ENCODE measurements at regions not wholly inside any gene's neighbourhood (a gene's known extent, or its start where the extent isn't known, plus 50 kb on each side); places are given as distances from the start of the nearest gene placed in this dataset.
"Not testable (repeated sequence)": the region's sequence is repeated elsewhere in the genome, so short reads cannot be mapped to it uniquely, and the experiment has no call there.

DNA sequence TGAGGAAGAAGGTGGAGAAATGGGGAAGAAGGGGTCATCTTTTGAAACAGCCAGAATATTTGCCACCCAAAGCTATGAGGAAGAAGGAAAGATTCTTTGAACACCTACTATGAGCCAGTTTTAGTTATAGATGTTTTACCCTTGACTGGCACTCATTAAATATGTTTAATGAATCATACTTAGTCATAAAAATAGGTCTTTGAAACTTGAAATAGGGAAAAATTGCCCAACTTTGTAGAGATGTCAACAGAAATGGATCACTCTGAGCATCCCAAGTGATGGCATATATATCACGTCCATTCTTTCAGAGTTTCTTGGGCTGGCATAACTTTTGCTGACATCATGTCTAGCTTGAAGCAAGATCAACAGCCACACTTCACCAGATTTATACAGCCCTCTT lies 263.5 kb downstream of the RPAP3 start:
- Histone ChIP-seq H3K27ac (no peak overlapping the region), H3K9me3 (no peaks in the 10 kb centered on the region), H3K4me3 (no peak overlapping the region), H3K27me3 (no peaks in the 10 kb centered on the region), H3K9ac (ENCODE audit: low read depth in 2 of 2, low read length in 2 of 2) (no peak overlapping the region), H3K4me1 (no peaks in the 10 kb centered on the region), H3K36me3 (no peaks in the 10 kb centered on the region)
- intact Hi-C loops (cut with DNase I), result no loop called here
- TF ChIP-seq, protein P1, sequence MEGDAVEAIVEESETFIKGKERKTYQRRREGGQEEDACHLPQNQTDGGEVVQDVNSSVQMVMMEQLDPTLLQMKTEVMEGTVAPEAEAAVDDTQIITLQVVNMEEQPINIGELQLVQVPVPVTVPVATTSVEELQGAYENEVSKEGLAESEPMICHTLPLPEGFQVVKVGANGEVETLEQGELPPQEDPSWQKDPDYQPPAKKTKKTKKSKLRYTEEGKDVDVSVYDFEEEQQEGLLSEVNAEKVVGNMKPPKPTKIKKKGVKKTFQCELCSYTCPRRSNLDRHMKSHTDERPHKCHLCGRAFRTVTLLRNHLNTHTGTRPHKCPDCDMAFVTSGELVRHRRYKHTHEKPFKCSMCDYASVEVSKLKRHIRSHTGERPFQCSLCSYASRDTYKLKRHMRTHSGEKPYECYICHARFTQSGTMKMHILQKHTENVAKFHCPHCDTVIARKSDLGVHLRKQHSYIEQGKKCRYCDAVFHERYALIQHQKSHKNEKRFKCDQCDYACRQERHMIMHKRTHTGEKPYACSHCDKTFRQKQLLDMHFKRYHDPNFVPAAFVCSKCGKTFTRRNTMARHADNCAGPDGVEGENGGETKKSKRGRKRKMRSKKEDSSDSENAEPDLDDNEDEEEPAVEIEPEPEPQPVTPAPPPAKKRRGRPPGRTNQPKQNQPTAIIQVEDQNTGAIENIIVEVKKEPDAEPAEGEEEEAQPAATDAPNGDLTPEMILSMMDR (IDR thresholded peaks at IDR 0.05), result no peak
- no peak for DNase-seq

DNA sequence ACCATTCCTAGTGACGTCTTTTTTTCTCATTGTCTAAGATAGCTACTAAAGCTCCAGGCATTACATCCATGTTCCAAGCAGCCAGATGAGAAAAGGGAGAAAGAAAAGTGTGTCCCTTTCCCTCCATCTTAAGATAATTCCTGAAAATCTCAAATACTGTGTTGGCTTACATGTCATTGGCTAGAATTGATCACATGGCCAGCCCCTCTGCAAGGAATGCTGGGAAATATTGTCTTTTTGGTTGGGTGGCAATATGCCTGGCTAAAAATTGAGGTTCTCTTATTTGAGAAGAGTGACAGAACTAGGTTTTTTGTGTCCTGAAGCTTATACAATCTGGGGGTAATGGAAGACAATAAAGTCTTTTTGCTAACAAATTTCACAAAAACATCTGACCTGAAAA lies 264.3 kb downstream of the RPAP3 start:
- no peaks in the 10 kb centered on the region for H3K4me1 ChIP-seq
- no peaks in the 10 kb centered on the region for H3K36me3 ChIP-seq
- H3K9me3 ChIP-seq, result no peaks in the 10 kb centered on the region
- DNase-seq, result no peak
- no peak overlapping the region for H3K4me3 ChIP-seq
- intact Hi-C loops (cut with DNase I), result no loop called here
- TF ChIP-seq, protein P1 (IDR thresholded peaks at IDR 0.05), result no peak
- H3K27ac ChIP-seq, result no peak overlapping the region
- no peak overlapping the region for H3K9ac ChIP-seq (ENCODE audit: low read depth in 2 of 2, low read length in 2 of 2)
- H3K27me3 ChIP-seq, result no peaks in the 10 kb centered on the region

DNA sequence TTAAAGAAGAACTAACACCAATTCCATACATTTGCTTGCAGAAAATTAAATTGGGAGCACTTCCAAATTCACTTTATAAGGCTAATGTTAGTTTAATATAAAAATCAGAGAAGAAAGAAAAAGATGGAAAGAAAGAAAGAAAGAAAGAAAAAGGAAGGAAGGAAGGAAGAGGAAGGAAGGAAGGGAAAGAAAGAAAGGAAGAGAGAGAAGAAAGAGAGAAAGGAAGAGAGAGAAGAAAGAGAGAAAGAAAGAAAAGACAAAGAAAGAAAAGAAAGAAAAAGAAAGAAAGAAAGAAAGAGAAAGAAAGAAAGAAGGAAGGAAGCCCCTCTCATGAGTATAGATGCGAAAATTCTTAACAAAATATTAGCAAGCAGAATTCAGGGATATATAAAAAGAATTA lies 267.7 kb downstream of the RPAP3 start:
- intact Hi-C loops (cut with DNase I), result no loop called here
- Histone ChIP-seq H3K27ac (no peak overlapping the region), H3K9ac (ENCODE audit: low read depth in 2 of 2, low read length in 2 of 2) (no peak overlapping the region), H3K27me3 (no peaks in the 10 kb centered on the region), H3K36me3 (no peaks in the 10 kb centered on the region), H3K4me1 (no peaks in the 10 kb centered on the region), H3K4me3 (no peak overlapping the region), H3K9me3 (no peaks in the 10 kb centered on the region)
- no peak for DNase-seq
- TF ChIP-seq, protein P1 (IDR thresholded peaks at IDR 0.05), result no peak

DNA sequence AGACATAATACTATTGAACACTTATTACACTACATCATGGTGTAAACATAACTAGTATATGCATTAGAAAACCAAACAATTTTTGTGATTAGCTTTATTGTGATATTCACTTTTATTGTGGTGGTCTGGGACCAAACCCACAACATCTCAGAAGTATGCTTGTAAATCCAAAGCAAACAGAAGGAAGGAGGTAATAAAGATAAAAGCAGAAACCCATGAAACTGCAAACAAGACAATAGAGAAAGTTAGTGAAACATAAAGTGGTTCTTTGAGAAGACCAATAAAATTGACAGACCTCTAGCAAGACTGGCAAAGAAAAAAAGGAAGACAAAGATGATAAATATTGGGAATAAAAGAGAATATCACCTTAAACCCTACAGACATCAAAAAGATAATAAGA lies 268.3 kb downstream of the RPAP3 start:
- Histone ChIP-seq H3K9me3 (no peaks in the 10 kb centered on the region), H3K4me1 (no peaks in the 10 kb centered on the region), H3K27me3 (no peaks in the 10 kb centered on the region), H3K27ac (no peak overlapping the region), H3K36me3 (no peaks in the 10 kb centered on the region), H3K9ac (ENCODE audit: low read depth in 2 of 2, low read length in 2 of 2) (no peak overlapping the region), H3K4me3 (no peak overlapping the region)
- no peak for DNase-seq
- intact Hi-C loops (cut with DNase I), result no loop called here
- TF ChIP-seq, protein P1 (IDR thresholded peaks at IDR 0.05), result no peak

DNA sequence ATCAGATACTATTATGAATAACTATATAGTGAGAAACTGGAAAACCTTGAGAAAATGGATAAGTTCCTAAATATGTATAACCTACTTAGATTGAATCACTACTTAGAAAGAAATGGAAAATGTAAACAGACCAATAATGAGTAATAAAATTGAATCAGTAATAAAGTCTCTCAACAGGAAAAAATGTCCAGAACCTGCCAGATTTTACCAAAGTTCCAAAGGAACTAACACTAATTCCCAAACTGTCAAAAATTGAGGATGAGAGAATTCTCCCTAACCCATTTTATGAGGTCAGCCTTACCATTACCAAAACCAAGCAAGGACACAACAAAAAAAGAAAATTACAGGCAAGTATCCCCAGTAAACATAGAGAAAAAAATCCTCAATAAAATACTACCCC lies 272.0 kb downstream of the RPAP3 start:
- intact Hi-C loops (cut with DNase I), result no loop called here
- no peak overlapping the region for H3K9ac ChIP-seq (ENCODE audit: low read depth in 2 of 2, low read length in 2 of 2)
- H3K36me3 ChIP-seq, result no peaks in the 10 kb centered on the region
- H3K9me3 ChIP-seq, result no peaks in the 10 kb centered on the region
- no peak overlapping the region for H3K4me3 ChIP-seq
- TF ChIP-seq, protein P1 (IDR thresholded peaks at IDR 0.05), result no peak
- no peak for DNase-seq
- no peaks in the 10 kb centered on the region for H3K4me1 ChIP-seq
- H3K27ac ChIP-seq, result no peak overlapping the region
- H3K27me3 ChIP-seq, result no peaks in the 10 kb centered on the region

DNA sequence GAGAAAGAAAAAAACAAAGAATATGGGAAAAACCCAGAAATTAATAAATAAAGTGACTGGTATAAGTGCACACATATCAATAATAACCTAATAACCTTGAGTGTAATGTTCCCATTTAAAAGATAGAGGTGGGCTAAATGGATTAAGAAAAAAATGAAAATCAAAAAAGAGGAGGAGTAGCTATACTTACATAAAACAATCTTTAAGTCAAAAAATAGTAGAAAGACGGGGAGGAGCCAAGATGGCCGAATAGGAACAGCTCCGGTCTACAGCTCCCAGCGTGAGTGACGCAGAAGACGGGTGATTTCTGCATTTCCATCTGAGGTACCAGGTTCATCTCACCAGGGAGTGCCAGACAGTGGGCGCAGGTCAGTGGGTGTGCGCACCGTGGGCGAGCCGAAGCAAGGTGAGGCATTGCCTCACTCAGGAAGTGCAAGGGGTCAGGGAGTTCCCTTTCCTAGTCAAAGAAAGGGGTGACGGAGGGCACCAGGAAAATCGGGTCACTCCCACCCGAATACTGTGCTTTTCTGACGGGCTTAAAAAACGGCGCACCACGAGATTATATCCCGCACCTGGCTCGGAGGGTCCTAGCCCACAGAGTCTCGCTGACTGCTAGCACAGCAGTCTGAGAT lies 279.0 kb downstream of the RPAP3 start:
- intact Hi-C loops (cut with DNase I); H3K36me3 ChIP-seq; H3K27ac ChIP-seq; H3K27me3 ChIP-seq; H3K9ac ChIP-seq (ENCODE audit: low read depth in 2 of 2, low read length in 2 of 2); DNase-seq; H3K9me3 ChIP-seq; H3K4me3 ChIP-seq; H3K4me1 ChIP-seq: not testable (repeated sequence)

All from colonic mucosa (tissue), 4 donors.